HG02588 (cell line): ENCODE measurements at regions not wholly inside any gene's neighbourhood (a gene's known extent, or its start where the extent isn't known, plus 50 kb on each side); places are given as distances from the start of the nearest gene placed in this dataset.

Source experiments
- ATAC-seq: cut with Tn5 transposase; IDR thresholded peaks from one replicate; pipeline ENCODE4 v1.9.1; 2021; ENCODE audit warnings: mild to moderate bottlenecking, moderate library complexity; ENCODE audit not compliant: unreplicated experiment

- no peak for ATAC-seq
Measured at GRCh38 chr4:176568238-176568637, 224.5 kb downstream of the VEGFC start.

DNA sequence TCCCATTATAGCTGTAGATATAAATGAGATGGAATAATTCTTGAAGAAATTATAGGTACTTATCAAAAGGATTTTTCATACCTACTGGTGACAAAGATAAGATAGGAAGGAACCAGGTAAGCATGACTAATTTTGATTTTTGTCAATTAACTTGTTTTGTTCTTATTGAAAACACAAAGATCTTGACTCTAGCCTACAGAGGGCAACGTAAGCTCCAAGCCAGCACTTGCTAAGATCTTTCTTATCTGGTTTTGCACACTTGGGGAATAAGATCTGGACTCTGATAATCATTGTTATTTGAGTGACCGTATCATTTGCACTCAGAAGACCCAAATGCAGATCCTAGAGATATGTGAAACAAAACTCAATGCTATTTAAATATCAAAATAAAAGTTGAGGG, 223.4 kb downstream of the VEGFC start:
- ATAC-seq, result no peak

DNA sequence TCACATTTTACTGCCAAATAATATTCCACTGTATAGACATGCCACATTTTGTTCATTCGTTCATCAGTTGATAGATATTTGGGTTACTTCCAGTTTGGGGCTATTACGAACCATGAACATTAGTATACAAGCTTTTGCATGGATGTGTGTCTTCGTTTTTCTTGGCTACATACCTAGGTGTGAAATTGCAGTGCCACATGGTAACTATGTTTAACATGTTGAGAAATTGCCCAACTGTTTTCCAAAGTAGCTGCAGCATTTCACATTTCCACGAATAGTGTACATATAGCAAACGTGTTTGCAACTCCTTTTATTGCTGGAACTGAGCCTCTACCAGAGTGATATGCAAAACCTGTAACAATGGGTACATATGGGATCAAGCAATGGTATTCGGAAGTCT, 221.5 kb downstream of the VEGFC start:
- ATAC-seq, result no peak

DNA sequence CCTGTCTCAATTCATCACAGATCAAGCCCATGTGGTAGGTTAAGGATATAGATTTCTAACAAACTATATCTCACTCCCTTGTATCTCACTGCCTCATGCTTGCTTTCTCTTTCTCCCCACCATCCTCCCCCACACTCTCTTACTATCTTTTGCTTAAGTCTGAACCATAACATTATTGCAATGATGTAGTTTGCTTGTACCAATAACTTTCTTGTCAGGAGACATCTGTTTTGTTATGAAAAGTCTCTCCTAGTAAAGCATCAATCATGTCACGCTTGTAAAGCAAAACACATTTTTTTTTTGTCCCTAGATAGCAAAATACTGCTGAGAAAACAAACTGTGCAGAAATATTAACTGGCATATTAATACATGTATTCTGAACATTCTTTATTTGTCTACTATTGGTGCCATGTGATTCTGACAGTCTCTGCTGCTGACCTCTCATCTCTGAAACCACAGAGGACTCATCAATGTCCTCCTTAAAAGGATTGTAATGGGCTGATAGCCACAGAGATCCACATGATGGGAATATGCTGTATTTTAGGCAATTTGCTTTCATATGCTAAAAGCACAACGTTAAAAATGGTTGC, 217.5 kb downstream of the VEGFC start:
- no peak for ATAC-seq

GRCh38 chr4:176579226-176579625, 213.5 kb downstream of the VEGFC start:
- no peak for ATAC-seq

DNA sequence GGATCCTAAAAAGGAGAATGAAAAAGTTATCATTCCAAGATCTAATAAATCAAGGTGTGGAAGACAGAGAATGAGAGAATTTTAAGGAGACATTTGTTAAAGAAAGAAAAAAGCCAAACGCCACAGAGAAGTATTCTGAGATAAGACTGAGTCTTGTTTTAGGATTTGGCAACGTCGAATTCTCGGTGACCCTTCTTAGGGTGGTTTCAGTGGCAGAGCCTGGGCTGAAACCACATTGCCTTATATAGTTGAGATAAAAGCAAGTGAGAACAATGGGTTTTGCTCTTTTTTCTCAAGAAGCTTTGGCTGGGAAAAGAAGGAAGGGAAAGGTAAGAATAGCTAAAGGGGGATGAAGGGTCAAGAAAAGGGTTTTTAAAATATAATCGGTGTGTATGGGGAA, 209.4 kb downstream of the VEGFC start:
- no peak for ATAC-seq

DNA sequence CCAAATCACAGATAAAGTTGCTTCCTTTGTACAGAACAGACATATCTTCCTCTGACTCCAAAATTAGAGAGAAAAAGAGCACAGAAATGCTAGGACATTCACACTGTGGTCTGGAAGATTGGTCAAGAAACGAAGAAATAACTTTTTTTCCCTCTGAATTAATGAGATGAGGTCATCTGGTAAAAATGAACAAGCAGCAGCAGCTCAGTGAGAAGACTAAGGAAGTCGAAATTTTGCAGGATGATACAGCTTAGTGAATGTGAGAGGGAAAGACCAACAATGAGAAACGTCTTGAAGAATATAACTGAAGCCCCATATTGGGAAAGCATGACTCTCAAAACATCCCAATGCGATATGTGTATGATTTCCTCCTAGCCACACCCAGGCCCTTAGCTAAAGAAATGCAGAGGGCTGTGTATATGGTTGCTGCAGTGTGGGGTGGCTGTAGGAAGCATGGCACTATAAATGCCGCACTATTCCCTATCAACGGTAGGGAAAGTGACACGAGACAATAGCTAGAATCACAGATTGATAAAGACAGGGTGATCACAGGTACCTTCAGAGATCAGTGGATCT, 208.6 kb downstream of the VEGFC start:
- no peak for ATAC-seq

- no peak for ATAC-seq
Measured at GRCh38 chr4:176587920-176588319, 204.8 kb downstream of the VEGFC start.

GRCh38 chr4:176588436-176588835, 204.3 kb downstream of the VEGFC start:
- no peak for ATAC-seq

GRCh38 chr4:176592976-176593670, 199.6 kb downstream of the VEGFC start:
- no peak for ATAC-seq

GRCh38 chr4:176593943-176594342, 198.8 kb downstream of the VEGFC start:
- ATAC-seq, result no peak

DNA sequence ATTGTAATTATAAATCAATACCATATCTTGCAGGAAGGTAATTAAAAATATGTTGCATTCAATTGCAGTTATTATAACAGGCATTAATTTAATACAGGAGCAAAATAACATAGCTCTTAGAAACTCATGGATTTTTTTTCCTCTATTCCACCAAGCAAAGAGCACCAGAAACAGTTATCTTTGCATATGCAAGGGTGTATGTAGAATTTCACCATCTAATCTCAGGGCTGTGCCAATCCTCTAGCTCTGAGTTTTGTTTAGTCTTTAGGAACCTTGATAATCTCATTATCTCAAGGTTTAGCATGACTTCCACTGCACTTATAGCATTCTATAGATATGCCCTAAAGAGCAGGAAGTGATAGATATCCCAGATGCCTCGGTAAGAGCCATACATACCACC, 197.5 kb downstream of the VEGFC start:
- no peak for ATAC-seq

GRCh38 chr4:176601124-176601523, 191.6 kb downstream of the VEGFC start:
- ATAC-seq, result no peak

GRCh38 chr4:176607807-176608206, 184.9 kb downstream of the VEGFC start:
- no peak for ATAC-seq

DNA sequence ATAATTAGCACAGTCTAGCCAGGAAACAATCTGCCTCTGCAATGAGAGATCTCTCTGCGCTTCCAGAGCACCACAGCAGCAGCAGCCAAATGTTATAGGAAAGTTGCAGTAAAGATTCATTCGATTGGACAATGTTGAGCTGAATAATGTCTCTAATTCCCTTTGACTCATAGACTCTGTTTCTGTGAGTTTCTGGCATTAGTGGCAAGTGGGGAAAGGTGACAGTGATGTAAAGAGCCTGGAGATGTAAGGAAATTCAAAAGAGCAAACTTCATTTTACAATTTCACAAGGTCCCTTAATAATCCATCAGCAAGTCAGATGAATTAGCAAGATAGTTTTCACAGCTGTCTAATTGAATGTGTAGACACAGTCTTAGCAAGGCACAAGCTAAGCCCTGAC, 184.4 kb downstream of the VEGFC start:
- ATAC-seq, result no peak

DNA sequence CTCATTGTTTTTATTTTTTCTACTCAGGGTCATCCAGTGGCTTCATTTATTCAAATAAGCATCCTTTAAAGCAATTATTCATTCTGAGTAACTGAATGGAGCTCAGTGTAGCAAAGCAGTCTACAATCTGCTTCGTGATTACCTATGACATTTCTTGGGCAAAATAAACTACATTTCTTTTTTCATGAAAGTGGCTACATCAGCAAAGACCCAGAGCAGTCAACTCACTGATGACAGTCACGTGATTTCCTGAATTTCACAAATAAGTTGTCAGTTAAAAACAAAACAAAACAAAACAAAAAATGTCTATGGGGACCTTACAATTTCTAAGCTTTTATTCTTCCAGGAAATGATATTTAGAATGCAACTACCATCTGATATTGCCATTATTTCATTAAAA, 182.1 kb downstream of the VEGFC start:
- no peak for ATAC-seq

GRCh38 chr4:176611381-176611780, 181.3 kb downstream of the VEGFC start:
- ATAC-seq, result no peak

- ATAC-seq, result no peak
Measured at GRCh38 chr4:176611951-176612350, 180.8 kb downstream of the VEGFC start.

GRCh38 chr4:176614793-176615192, 177.9 kb downstream of the VEGFC start:
- ATAC-seq, result no peak

DNA sequence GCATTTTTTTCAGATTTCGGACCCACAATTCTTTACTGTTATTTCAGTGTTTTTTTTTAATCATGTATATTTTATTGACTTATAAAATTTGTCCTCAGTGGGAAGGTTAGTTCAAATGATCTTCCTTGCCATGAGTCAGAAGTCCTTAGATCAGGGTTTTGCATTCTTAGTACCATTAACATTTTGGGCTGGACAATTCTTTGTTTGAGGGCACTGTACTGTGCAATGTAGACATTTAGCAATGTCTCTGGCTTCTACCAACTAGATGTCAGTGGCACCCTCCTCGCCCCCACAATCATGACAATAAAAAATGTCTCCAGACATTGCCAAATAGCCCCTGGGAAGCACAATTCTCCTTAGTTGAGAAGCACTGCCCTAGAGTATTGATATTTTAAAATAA, 176.6 kb downstream of the VEGFC start:
- ATAC-seq, result no peak

GRCh38 chr4:176618138-176618537, 174.6 kb downstream of the VEGFC start:
- no peak for ATAC-seq

DNA sequence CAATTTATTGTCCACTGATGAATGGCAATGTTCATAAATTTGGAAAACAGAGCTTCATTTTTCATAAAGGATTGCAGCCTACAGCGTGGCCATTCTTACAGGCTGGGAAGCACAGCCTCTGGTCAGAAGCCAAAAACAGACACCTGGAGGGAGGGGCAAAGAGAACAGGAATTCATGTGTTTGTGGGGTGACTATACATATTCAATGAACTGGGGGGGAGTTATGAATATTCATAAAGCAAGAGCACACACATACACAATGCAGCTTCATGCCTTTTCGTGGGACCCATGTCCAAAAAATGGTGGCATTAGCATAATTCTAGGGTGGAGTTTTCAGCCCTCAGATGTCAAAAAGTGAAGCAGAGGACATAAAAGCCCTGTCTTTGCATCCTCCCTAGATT, 173.3 kb downstream of the VEGFC start:
- no peak for ATAC-seq
